ENCODE measurements at regions not wholly inside any gene's neighbourhood (a gene's known extent, or its start where the extent isn't known, plus 50 kb on each side); places are given as distances from the start of the nearest gene placed in this dataset.

GRCh38 chr4:179285696-179286095 lies 1843.5 kb upstream of the AGA start:
- TF ChIP-seq POLR2AphosphoS5 (IDR thresholded peaks at IDR 0.05; ENCODE audit: insufficient read depth in 1 of 2, low read depth in 1 of 2) (no peak), CTCF (IDR thresholded peaks at IDR 0.05) (no peak), POLR2A (IDR thresholded peaks at IDR 0.05) (no peak)

Data from vagina (tissue), 2 donors.